ENCODE measurements at regions not wholly inside any gene's neighbourhood (a gene's known extent, or its start where the extent isn't known, plus 50 kb on each side); places are given as distances from the start of the nearest gene placed in this dataset.

GRCh38 chr2:16406496-16407289 lies 258.9 kb downstream of the CYRIA start:
- TF ChIP-seq RARB (CRISPR knock-in tag; IDR thresholded peaks at IDR 0.05): no peak
- no peak for TF ChIP-seq SNAI2 (CRISPR knock-in tag; IDR thresholded peaks at IDR 0.05)
- TF ChIP-seq ZFP30 (CRISPR knock-in tag; IDR thresholded peaks at IDR 0.05): no peak
- TF ChIP-seq TOX (CRISPR knock-in tag; IDR thresholded peaks at IDR 0.05; ENCODE audit: borderline replicate concordance): no peak
- no peak for TF ChIP-seq ZC3H10 (CRISPR knock-in tag; IDR thresholded peaks at IDR 0.05)
- no peak for TF ChIP-seq ZNF565 (CRISPR knock-in tag; conservative IDR thresholded peaks at IDR 0.05; ENCODE audit: low read depth)
